Adrenal gland (tissue), 9 donors: ENCODE measurements at regions not wholly inside any gene's neighbourhood (a gene's known extent, or its start where the extent isn't known, plus 50 kb on each side); places are given as distances from the start of the nearest gene placed in this dataset.
"Not testable (repeated sequence)": the region's sequence is repeated elsewhere in the genome, so short reads cannot be mapped to it uniquely, and the experiment has no call there.

Experiments
- DNase-seq, 7 donors: peaks; one replicate each; pipeline ENCODE4 v3.0.0-alpha.2; 2019 to 2020
- H3K27ac ChIP-seq, 5 donors: fragments of 200-600 bp; sonication (generic) in 4 of 5; 1 replicate in 3 of 5; 2 replicates in 2 of 5; pipeline versions ENCODE4 v1.5.1 to v1.8.0; 2016 to 2020; ENCODE audit warnings: mild to moderate bottlenecking in 1 of 5
- H3K27me3 ChIP-seq: fragments of 200-600 bp; 2 replicates; pipeline ENCODE4 v1.8.0; 2021
- H3K36me3 ChIP-seq, 2 donors: fragments of 200-600 bp; replicated peaks in 1 of 2; 1 replicate in 1 of 2; 2 replicates in 1 of 2; pipeline versions ENCODE4 v1.5.1 to v1.8.0; 2018 to 2022
- H3K4me1 ChIP-seq, 2 donors: fragments of 200-600 bp; replicated peaks in 1 of 2; 1 replicate in 1 of 2; 2 replicates in 1 of 2; pipeline versions ENCODE4 v1.5.1 to v1.8.0; 2018 to 2021
- H3K4me3 ChIP-seq, 4 donors: fragments of 200-600 bp; sonication (generic) in 3 of 4; one replicate each; pipeline ENCODE4 v1.5.1; 2016 to 2018
- H3K9me3 ChIP-seq, 3 donors: fragments of 200-600 bp; sonication (generic) in 1 of 3; replicated peaks in 1 of 3; 1 replicate in 2 of 3; 2 replicates in 1 of 3; pipeline versions ENCODE4 v1.5.1 to v1.8.0; 2016 to 2021
- CTCF ChIP-seq, 6 experiments: fragments of 450-650 bp in 4 of 6; fragments of 200-600 bp in 2 of 6; sonication (generic) in 1 of 6; IDR thresholded peaks; 1 replicate in 5 of 6; 2 replicates in 1 of 6; pipeline versions ENCODE4 v1.5.1 to v1.8.0; 2016 to 2021; ENCODE audit warnings: antibody characterized with exemption in 6 of 6, mild to moderate bottlenecking in 2 of 6, moderate library complexity in 1 of 6
- POLR2A ChIP-seq, 2 donors: fragments of 450-650 bp; IDR thresholded peaks; one replicate each; pipeline ENCODE4 v1.6.1; 2017; ENCODE audit warnings: antibody characterized with exemption in 2 of 2, mild to moderate bottlenecking in 2 of 2, moderate library complexity in 1 of 2
- WGBS, 4 donors: extraction: QIAGEN DNeasy Blood & Tissue Kit in 2 of 4; methylation state at CpG; one replicate each; pipeline versions ENCODE4 v1.1.5 to v1.1.7; 2013 to 2017; 5-methylcytosine and 5-hydroxymethylcytosine counted together
- intact Hi-C, 2 donors: fragments of 100-400 bp; cut with DNase I; formaldehyde crosslinking; loops; one replicate each; pipeline versions ENCODE4 v1.14.1 to v1.15.0; 2022 to 2023
- donor health status: healthy with polysubstance abuse.
- donor health status: Bipolar disorder and iron deficiency.
- donor health status: DM: yes; HTN: yes; CAD: no.
- donor health status: DM: no; HTN: no; CAD: no.
- donor health status: DM: no; HTN: no; CAD: no.

- TF ChIP-seq CTCF (IDR thresholded peaks at IDR 0.05) (no peak), POLR2A (IDR thresholded peaks at IDR 0.05) (no peak)
- no peak for DNase-seq
Observed at GRCh38 chr9:75382126-75382525, 293.8 kb downstream of the OSTF1 start.

GRCh38 chr9:75383420-75384034, 295.2 kb downstream of the OSTF1 start:
- H3K36me3 ChIP-seq, H3K27ac ChIP-seq, intact Hi-C loops, DNase-seq, H3K4me1 ChIP-seq, H3K27me3 ChIP-seq, H3K4me3 ChIP-seq: not testable (repeated sequence)
- H3K9me3 ChIP-seq, result peaks cover 0 to 13% (median 12%) of the 10 kb centered on the region in 3 donors
- WGBS, 4 donors, result 60 to 73% (median 69%) methylated on average over 1 of the region's 1 CpG

More at GRCh38 chr9:75382126-75382525, 293.8 kb downstream of the OSTF1 start:
- H3K4me3 ChIP-seq, result no peak overlapping the region
- intact Hi-C loops, result no loop called here
- H3K27ac ChIP-seq, result no peak overlapping the region
- WGBS, 4 donors, result 45 to 72% (median 52%) methylated on average over 2 of the region's 2 CpGs
- H3K9me3 ChIP-seq, result peaks cover 0 to 13% (median 12%) of the 10 kb centered on the region in 3 donors
- H3K4me1 ChIP-seq, result no peaks in the 10 kb centered on the region
- no peaks in the 10 kb centered on the region for H3K27me3 ChIP-seq
- H3K36me3 ChIP-seq, result no peaks in the 10 kb centered on the region

- H3K27ac ChIP-seq, result no peak overlapping the region
- no peak for DNase-seq
- H3K4me3 ChIP-seq, result no peak overlapping the region
- no peaks in the 10 kb centered on the region for H3K4me1 ChIP-seq
- peaks cover 0 to 13% (median 12%) of the 10 kb centered on the region in 3 donors for H3K9me3 ChIP-seq
- H3K27me3 ChIP-seq, result no peaks in the 10 kb centered on the region
- TF ChIP-seq CTCF (IDR thresholded peaks at IDR 0.05) (no peak), POLR2A (IDR thresholded peaks at IDR 0.05) (no peak)
- intact Hi-C loops, result no loop called here
- H3K36me3 ChIP-seq, result no peaks in the 10 kb centered on the region
Observed at GRCh38 chr9:75385236-75385635, 296.9 kb downstream of the OSTF1 start.

GRCh38 chr9:75389101-75389500, 300.8 kb downstream of the OSTF1 start:
- 67 to 74% (median 69%) methylated on average over 2 of the region's 2 CpGs for WGBS, 4 donors
- H3K27ac ChIP-seq, result no peak overlapping the region
- TF ChIP-seq CTCF (IDR thresholded peaks at IDR 0.05), result no peak
- intact Hi-C loops, result no loop called here
- H3K27me3 ChIP-seq, result no peaks in the 10 kb centered on the region
- no peaks in the 10 kb centered on the region for H3K4me1 ChIP-seq
- peaks cover 0 to 13% (median 12%) of the 10 kb centered on the region in 3 donors for H3K9me3 ChIP-seq
- no peak for DNase-seq
- H3K36me3 ChIP-seq, result no peaks in the 10 kb centered on the region
- no peak overlapping the region for H3K4me3 ChIP-seq

GRCh38 chr9:75390951-75391350, 302.6 kb downstream of the OSTF1 start:
- Histone ChIP-seq H3K27ac (no peak overlapping the region), H3K4me1 (no peaks in the 10 kb centered on the region), H3K4me3 (no peak overlapping the region), H3K36me3 (no peaks in the 10 kb centered on the region), H3K27me3 (no peaks in the 10 kb centered on the region), H3K9me3 (no peaks in the 10 kb centered on the region)
- intact Hi-C loops, result no loop called here
- 73 to 84% (median 75%) methylated on average over 4 to 5 of the region's 5 CpGs for WGBS, 4 donors
- DNase-seq, result no peak
- TF ChIP-seq CTCF (IDR thresholded peaks at IDR 0.05) (no peak), POLR2A (IDR thresholded peaks at IDR 0.05) (no peak)
